HG03060 (cell line): ENCODE measurements at regions not wholly inside any gene's neighbourhood (a gene's known extent, or its start where the extent isn't known, plus 50 kb on each side); places are given as distances from the start of the nearest gene placed in this dataset.

Experiments used
- ATAC-seq: cut with Tn5 transposase; IDR thresholded peaks from one replicate; pipeline ENCODE4 v1.9.1; 2021; ENCODE audit warnings: low read depth, moderate number of reproducible peaks; ENCODE audit not compliant: unreplicated experiment

DNA sequence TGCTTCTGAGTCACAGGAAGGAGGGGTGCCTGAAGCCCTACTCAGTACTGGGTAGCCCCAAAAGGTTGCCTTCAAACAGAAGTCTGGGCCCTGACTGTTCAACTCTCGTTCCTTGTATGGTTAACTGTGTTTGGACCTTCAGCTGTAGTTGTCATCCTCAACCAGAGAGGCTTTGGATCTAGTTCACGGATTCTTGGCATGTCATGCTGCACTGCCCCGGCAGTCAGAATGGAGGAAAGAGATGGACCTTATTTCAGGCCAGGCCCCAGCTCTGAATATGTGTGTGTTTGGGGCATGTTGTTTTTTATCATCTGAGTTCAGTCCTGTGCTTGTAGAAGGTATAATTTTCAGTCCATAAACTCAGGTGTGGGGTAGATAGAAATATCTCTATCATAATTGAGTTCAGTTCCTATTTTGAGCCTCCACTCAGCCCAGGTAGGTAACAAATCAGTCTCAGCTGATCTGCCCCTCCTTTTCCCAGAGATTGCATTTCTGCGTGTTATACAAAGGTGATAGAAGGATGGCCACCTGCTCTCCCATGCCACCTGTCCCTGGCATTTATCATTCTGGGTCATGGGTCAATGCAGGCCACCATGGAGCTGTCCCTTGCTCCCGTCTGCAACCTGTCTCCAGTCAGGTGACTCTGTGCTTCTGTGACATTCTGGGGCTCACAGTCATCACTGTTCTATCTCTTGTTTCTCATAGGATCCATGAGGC, 127.5 kb upstream of the CPEB4 start:
- no peak for ATAC-seq

DNA sequence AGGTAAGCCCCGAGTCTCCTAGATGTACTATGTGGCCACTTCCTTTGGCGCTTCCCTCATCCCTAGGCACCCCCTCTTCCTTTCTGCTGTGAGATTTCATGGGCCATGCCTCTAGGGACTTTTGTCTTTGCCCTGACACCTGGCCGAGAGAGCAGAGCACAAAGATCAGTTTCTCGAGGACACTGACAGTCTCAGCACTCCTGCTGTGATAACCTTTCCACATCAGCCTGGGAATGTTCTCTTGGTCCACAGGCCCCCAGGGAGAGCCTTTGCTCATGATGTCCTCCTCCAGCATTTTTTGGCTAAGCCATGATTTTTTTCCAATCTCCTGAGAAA, 127.0 kb upstream of the CPEB4 start:
- no peak for ATAC-seq

DNA sequence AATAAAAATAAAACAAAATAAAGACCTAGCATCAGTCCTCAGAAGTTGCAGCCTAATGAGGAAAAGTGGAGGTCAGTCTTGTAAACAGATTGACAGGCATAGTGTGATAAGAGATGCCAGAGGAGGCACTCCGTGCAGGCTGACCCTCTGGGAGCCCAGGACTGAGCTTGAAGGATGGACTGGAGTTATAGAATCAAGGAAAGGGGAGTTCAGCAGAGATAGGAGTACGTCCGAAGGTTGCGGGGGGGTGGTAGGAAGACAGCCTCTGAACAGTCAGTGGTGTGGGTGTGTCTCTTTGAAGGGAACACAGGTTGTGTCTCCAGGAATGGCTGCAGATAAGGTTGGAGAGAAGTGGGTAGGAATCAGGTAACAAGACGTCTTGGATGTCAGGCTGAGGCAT, 126.1 kb upstream of the CPEB4 start:
- no peak for ATAC-seq

GRCh38 chr5:173762930-173763329, 125.2 kb upstream of the CPEB4 start:
- no peak for ATAC-seq

GRCh38 chr5:173763410-173763809, 124.7 kb upstream of the CPEB4 start:
- no peak for ATAC-seq

DNA sequence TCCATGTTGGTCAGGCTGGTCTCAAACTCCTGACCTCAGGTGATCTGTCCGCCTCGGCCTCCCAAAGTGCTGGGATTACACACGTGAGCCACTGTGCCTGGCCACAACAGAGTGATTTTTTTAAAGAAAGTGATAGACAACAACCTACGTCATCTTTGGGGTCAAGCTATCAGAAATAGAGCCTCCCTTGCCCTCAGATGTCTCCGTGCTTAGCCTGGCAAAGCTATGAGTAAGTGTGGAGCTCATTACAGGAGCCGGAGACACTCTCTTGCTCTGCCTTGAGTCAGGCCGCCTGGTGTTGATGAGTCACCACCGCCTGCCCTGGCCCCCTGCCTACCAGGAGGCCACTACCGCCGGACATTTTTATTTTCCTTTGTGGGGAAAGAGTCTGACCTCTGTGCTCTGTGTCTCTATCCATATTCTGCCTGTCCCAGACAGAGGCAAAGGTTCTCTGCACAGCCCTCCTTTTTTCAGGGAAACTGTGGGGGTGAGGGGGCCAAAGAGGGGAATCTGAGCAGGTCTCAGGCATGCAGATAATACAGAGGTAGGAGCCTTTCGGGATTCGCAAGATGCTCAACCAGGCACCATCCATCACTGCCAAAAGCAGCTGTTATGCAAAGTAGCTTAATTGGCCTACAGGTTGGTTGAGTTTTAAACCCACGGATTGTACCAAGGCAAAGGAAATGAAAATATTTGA, 123.7 kb upstream of the CPEB4 start:
- ATAC-seq: no peak

- no peak for ATAC-seq
Observed at GRCh38 chr5:173765029-173765644, 123.0 kb upstream of the CPEB4 start.

GRCh38 chr5:173765661-173766060, 122.5 kb upstream of the CPEB4 start:
- no peak for ATAC-seq

- no peak for ATAC-seq
Observed at GRCh38 chr5:173767574-173768266, 120.4 kb upstream of the CPEB4 start.

GRCh38 chr5:173768267-173768806, 119.8 kb upstream of the CPEB4 start:
- no peak for ATAC-seq

- ATAC-seq: no peak
Observed at GRCh38 chr5:173768891-173769290, 119.3 kb upstream of the CPEB4 start.

DNA sequence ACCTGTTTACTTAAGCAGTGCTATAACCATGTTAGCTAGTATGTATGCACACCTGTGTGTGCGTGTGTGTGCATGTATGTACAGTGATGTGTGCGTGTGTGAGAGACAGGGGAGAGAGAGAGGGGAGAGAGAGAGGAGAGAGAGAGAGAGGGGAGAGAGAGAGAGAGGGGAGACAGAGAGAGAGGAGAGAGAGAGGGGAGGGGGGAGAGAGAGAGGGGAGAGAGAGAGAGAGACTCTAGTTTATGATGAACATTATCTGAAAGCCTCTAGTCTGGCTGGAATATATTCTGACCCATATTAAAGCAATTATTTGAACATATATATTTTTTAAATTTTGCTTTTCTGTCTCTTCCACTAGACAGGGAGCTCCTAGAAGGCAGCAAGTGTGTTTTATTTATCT, 117.5 kb upstream of the CPEB4 start:
- ATAC-seq: no peak

DNA sequence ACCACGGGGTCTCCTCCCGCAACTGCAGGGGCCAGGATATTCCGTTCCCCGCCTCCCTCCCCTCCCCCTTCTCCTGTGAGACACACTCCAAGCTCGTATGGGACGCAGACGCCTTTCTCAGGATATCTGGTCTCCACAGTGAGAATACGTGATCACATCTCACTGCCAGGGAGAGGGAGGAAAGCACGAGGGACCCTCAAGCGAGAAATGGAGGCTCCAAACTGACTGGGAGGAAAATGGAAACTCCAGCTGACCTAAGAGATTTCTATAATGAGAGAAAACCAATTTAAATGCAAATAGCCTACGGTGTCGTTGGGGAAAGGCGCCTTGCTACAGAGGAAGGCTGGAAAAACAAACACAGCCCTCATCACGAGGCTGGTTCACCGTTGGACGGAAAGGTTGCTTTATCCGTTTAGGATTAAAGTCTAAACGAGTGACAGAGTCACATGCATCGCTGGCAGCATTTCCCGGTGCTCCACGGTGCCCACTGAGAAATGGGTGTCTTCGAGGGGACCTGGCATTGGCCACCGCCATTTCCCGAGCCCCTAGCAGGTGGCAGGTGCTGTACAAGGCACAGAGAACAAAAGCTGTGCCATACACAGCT, 116.9 kb upstream of the CPEB4 start:
- ATAC-seq: no peak

- ATAC-seq: no peak
Observed at GRCh38 chr5:173771725-173772383, 116.3 kb upstream of the CPEB4 start.

DNA sequence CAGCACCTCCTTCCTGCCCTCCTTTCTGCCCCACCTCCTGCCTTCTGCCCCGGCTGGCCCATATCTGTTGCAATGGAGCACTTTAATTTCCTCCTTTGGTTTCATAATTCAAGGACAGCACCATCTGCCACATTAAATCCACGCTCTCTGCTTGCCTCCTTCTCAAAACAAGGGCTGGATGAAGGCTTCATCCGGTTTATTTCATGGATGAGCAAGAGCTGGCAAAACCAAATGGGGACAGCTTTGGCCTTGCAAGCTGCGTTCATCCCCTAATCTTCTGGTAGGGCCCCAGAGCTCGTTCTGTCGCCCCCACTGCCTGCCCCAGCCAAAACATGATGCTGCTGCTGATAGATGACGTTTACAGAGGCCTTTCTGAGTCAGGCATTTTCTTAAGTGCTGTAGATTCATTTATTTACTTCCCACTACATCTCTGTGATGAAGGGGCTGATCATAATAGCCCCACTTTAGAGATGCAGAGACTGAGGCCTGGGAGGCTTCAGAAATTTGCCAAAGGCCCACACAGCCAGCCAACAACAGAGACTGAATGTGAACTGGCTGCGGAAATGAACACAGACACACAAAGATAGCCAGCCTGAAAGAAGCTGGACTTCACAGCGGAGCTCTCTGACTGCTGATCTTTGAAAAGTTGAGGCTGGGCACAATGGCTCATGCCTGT, 115.6 kb upstream of the CPEB4 start:
- no peak for ATAC-seq

GRCh38 chr5:173774271-173774761, 113.8 kb upstream of the CPEB4 start:
- ATAC-seq: no peak

DNA sequence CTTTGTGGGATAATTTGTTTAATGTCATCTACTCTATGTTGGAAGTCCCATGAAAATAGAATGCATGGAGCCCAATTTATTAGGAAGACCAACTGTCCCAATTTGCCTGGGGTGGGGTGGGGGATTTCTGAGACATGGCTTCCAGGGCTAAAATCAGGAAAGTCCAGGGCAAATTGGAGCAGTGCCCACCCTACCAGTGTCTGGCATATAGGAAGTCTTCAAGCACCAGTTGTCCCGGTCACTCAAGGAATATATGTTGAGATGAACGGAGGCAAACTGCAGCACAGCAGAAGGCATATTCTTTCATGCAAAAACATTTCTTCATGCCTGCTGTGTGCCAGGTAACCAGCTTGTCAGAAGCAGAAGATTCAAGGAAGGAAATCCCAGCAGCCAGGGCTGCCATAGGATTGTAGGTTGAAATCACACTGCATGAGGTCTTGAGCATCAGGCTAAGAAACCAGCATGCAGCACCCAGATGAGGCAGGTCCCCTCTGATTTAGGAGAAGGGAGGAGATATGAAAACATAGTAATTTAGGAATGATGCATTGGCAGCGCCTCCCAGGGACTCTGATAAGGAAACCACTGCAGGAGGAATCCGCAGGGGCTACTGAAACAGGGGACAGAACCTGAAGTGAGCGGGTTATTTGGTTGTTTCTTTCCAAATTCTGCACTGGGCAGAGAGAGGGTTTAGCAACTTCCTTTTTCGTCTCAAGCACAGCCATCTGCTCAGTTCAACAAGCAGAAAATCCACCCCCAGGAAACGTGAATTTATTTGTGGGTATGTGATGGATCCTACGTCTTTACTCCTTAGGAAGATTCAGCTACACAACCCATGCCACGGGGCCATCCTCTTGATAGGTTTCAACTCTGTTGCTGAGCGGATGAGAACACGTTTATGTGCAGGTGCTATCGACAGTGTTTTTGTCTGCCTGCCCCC, 112.6 kb upstream of the CPEB4 start:
- no peak for ATAC-seq

- ATAC-seq: no peak
Observed at GRCh38 chr5:173777149-173777548, 111.0 kb upstream of the CPEB4 start.
